ENCODE measurements at regions not wholly inside any gene's neighbourhood (a gene's known extent, or its start where the extent isn't known, plus 50 kb on each side); places are given as distances from the start of the nearest gene placed in this dataset.

DNA sequence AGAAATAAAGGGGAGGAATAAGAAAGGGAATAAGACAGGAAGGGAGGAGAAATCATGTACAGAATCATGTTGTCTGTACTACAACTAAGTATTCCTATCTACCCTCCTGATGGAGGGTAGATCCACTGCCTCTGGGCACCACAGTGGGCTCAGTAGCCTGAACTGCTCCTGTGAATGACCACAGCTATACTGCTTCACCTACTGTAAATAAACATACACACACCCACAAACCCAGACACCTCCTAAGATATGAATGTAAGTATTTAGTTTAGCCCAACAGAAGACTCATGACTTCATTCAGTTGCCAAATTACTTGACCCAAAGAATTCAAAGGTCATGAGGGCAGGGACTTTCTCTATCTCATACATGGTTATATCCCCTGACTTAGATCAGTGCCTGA lies 177.3 kb upstream of the C11orf58 start (continued):
- TF ChIP-seq TOX (CRISPR knock-in tag; IDR thresholded peaks at IDR 0.05; ENCODE audit: borderline replicate concordance) (no peak), OSR1 (CRISPR knock-in tag; IDR thresholded peaks at IDR 0.05) (no peak), ISL1 (CRISPR knock-in tag; IDR thresholded peaks at IDR 0.05) (no peak), ARNTL (CRISPR knock-in tag; IDR thresholded peaks at IDR 0.05; ENCODE audit: borderline replicate concordance, low read depth) (no peak), ZNF70 (CRISPR knock-in tag; IDR thresholded peaks at IDR 0.05) (no peak), ZNF8 (CRISPR knock-in tag; IDR thresholded peaks at IDR 0.05) (no peak), ZFP3 (CRISPR knock-in tag; IDR thresholded peaks at IDR 0.05) (no peak)
- TF ChIP-seq, protein P1, sequence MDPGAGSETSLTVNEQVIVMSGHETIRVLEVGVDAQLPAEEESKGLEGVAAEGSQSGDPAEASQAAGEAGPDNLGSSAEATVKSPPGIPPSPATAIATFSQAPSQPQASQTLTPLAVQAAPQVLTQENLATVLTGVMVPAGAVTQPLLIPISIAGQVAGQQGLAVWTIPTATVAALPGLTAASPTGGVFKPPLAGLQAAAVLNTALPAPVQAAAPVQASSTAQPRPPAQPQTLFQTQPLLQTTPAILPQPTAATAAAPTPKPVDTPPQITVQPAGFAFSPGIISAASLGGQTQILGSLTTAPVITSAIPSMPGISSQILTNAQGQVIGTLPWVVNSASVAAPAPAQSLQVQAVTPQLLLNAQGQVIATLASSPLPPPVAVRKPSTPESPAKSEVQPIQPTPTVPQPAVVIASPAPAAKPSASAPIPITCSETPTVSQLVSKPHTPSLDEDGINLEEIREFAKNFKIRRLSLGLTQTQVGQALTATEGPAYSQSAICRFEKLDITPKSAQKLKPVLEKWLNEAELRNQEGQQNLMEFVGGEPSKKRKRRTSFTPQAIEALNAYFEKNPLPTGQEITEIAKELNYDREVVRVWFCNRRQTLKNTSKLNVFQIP (CRISPR knock-in tag; IDR thresholded peaks at IDR 0.05; ENCODE audit: borderline replicate concordance, low read depth) = no peak

DNA sequence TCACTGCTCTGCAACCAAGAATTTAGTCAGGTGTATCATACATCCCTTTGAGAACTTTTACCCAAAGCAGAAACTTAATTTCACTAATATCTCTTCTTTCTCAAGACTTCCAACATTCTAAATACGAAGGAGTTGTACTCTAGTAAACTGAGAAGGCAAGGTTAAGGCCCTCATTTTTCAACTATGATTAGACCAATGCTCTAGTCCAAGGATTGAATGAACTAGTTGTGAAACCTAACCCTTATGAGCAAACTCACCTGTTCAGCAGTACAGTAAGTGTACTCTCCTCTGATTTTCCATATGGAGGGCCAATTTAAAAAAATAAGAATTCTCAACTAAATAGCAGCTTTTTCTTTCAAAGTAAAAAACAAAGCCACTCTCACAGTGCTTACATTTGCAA lies 180.0 kb upstream of the C11orf58 start:
- TF ChIP-seq ISL1 (CRISPR knock-in tag; IDR thresholded peaks at IDR 0.05) (no peak), CSDC2 (CRISPR knock-in tag; IDR thresholded peaks at IDR 0.05) (no peak), GLIS3 (CRISPR knock-in tag; IDR thresholded peaks at IDR 0.05) (no peak), RARB (CRISPR knock-in tag; IDR thresholded peaks at IDR 0.05) (no peak), ARNTL (CRISPR knock-in tag; IDR thresholded peaks at IDR 0.05; ENCODE audit: borderline replicate concordance, low read depth) (no peak), PPARA (CRISPR knock-in tag; IDR thresholded peaks at IDR 0.05; ENCODE audit: borderline replicate concordance) (no peak)
- TF ChIP-seq, protein P2, sequence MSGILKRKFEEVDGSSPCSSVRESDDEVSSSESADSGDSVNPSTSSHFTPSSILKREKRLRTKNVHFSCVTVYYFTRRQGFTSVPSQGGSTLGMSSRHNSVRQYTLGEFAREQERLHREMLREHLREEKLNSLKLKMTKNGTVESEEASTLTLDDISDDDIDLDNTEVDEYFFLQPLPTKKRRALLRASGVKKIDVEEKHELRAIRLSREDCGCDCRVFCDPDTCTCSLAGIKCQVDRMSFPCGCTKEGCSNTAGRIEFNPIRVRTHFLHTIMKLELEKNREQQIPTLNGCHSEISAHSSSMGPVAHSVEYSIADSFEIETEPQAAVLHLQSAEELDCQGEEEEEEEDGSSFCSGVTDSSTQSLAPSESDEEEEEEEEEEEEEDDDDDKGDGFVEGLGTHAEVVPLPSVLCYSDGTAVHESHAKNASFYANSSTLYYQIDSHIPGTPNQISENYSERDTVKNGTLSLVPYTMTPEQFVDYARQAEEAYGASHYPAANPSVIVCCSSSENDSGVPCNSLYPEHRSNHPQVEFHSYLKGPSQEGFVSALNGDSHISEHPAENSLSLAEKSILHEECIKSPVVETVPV (CRISPR knock-in tag; IDR thresholded peaks at IDR 0.05) = no peak
- TF ChIP-seq, protein P3, sequence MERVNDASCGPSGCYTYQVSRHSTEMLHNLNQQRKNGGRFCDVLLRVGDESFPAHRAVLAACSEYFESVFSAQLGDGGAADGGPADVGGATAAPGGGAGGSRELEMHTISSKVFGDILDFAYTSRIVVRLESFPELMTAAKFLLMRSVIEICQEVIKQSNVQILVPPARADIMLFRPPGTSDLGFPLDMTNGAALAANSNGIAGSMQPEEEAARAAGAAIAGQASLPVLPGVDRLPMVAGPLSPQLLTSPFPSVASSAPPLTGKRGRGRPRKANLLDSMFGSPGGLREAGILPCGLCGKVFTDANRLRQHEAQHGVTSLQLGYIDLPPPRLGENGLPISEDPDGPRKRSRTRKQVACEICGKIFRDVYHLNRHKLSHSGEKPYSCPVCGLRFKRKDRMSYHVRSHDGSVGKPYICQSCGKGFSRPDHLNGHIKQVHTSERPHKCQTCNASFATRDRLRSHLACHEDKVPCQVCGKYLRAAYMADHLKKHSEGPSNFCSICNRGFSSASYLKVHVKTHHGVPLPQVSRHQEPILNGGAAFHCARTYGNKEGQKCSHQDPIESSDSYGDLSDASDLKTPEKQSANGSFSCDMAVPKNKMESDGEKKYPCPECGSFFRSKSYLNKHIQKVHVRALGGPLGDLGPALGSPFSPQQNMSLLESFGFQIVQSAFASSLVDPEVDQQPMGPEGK (CRISPR knock-in tag; IDR thresholded peaks at IDR 0.05; ENCODE audit: borderline replicate concordance) = no peak
- TF ChIP-seq, protein P4, sequence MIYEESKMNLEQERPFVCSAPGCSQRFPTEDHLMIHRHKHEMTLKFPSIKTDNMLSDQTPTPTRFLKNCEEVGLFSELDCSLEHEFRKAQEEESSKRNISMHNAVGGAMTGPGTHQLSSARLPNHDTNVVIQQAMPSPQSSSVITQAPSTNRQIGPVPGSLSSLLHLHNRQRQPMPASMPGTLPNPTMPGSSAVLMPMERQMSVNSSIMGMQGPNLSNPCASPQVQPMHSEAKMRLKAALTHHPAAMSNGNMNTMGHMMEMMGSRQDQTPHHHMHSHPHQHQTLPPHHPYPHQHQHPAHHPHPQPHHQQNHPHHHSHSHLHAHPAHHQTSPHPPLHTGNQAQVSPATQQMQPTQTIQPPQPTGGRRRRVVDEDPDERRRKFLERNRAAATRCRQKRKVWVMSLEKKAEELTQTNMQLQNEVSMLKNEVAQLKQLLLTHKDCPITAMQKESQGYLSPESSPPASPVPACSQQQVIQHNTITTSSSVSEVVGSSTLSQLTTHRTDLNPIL (CRISPR knock-in tag; IDR thresholded peaks at IDR 0.05; ENCODE audit: low read depth) = no peak

DNA sequence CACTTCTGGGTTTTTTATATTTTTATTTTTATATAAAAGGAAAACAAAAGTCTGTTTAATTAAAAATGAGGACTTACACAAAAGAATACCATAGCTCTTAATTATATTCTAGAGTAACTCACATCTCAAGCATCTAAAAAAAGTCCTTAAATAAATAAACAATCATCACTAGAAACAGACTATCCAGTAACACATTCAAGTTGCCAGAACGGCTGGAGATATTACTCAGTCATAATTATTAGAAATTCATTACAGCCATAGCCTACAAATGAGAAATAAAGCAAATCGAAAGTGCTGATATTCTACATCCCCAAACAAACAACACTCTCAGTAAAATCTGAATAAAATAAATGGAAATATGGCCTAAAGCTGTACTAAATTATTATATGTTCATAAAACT lies 182.5 kb upstream of the C11orf58 start:
- TF ChIP-seq ZNF565 (CRISPR knock-in tag; conservative IDR thresholded peaks at IDR 0.05; ENCODE audit: low read depth) (no peak), ZC3H10 (CRISPR knock-in tag; IDR thresholded peaks at IDR 0.05) (no peak), ZFP30 (CRISPR knock-in tag; IDR thresholded peaks at IDR 0.05) (no peak), BACH2 (CRISPR knock-in tag; IDR thresholded peaks at IDR 0.05; ENCODE audit: borderline replicate concordance) (no peak), ISL1 (CRISPR knock-in tag; IDR thresholded peaks at IDR 0.05) (no peak), RARB (CRISPR knock-in tag; IDR thresholded peaks at IDR 0.05) (no peak), ESRRG (CRISPR knock-in tag; IDR thresholded peaks at IDR 0.05) (no peak), ZNF8 (CRISPR knock-in tag; IDR thresholded peaks at IDR 0.05) (no peak), SNAI2 (CRISPR knock-in tag; IDR thresholded peaks at IDR 0.05) (no peak), PPARA (CRISPR knock-in tag; IDR thresholded peaks at IDR 0.05; ENCODE audit: borderline replicate concordance) (no peak)
- TF ChIP-seq, protein P4 (CRISPR knock-in tag; IDR thresholded peaks at IDR 0.05; ENCODE audit: low read depth) = no peak
- TF ChIP-seq, protein P3 (CRISPR knock-in tag; IDR thresholded peaks at IDR 0.05; ENCODE audit: borderline replicate concordance) = no peak
- no peak for ATAC-seq

More for the DNA sequence above, 180.0 kb upstream of the C11orf58 start:
- ATAC-seq = no peak

Measured in SK-N-SH treated with all-trans-retinoic acid at 6 μM for 48 hours (cell line).